ENCODE measurements at regions not wholly inside any gene's neighbourhood (a gene's known extent, or its start where the extent isn't known, plus 50 kb on each side); places are given as distances from the start of the nearest gene placed in this dataset.

GRCh38 chrX:69279234-69279633 is 114.0 kb upstream of the PJA1 start:
- TF ChIP-seq SIN3A (IDR thresholded peaks at IDR 0.05; ENCODE audit: borderline replicate concordance, insufficient read depth, low read length) = no peak
- no peak for TF ChIP-seq FOXP2 (optimal IDR thresholded peaks at IDR 0.05; ENCODE audit: borderline replicate concordance, extremely low read depth, extremely low read length, insufficient read depth)
- no peak for TF ChIP-seq TAF1 (IDR thresholded peaks at IDR 0.05; ENCODE audit: borderline replicate concordance, insufficient read depth, low read length)
- no peak for TF ChIP-seq REST (IDR thresholded peaks at IDR 0.05; ENCODE audit: insufficient read depth in 1 of 2, low read depth in 2 of 2, low read length in 2 of 2)
- no peak for TF ChIP-seq POLR2AphosphoS5 (IDR thresholded peaks at IDR 0.05; ENCODE audit: low read depth, low read length)

GRCh38 chrX:69278031-69278687 is 112.9 kb upstream of the PJA1 start:
- TF ChIP-seq TAF1 (IDR thresholded peaks at IDR 0.05; ENCODE audit: borderline replicate concordance, insufficient read depth, low read length) (no peak), POLR2AphosphoS5 (IDR thresholded peaks at IDR 0.05; ENCODE audit: low read depth, low read length) (no peak), SIN3A (IDR thresholded peaks at IDR 0.05; ENCODE audit: borderline replicate concordance, insufficient read depth, low read length) (no peak), FOXP2 (optimal IDR thresholded peaks at IDR 0.05; ENCODE audit: borderline replicate concordance, extremely low read depth, extremely low read length, insufficient read depth) (no peak), REST (IDR thresholded peaks at IDR 0.05; ENCODE audit: insufficient read depth in 1 of 2, low read depth in 2 of 2, low read length in 2 of 2) (no peak)

GRCh38 chrX:69277369-69277990 is 112.2 kb upstream of the PJA1 start:
- TF ChIP-seq REST (IDR thresholded peaks at IDR 0.05; ENCODE audit: insufficient read depth in 1 of 2, low read depth in 2 of 2, low read length in 2 of 2) (no peak), FOXP2 (optimal IDR thresholded peaks at IDR 0.05; ENCODE audit: borderline replicate concordance, extremely low read depth, extremely low read length, insufficient read depth) (no peak), POLR2AphosphoS5 (IDR thresholded peaks at IDR 0.05; ENCODE audit: low read depth, low read length) (no peak), TAF1 (IDR thresholded peaks at IDR 0.05; ENCODE audit: borderline replicate concordance, insufficient read depth, low read length) (no peak), SIN3A (IDR thresholded peaks at IDR 0.05; ENCODE audit: borderline replicate concordance, insufficient read depth, low read length) (no peak)

- TF ChIP-seq REST (IDR thresholded peaks at IDR 0.05; ENCODE audit: insufficient read depth in 1 of 2, low read depth in 2 of 2, low read length in 2 of 2) = no peak
- TF ChIP-seq TAF1 (IDR thresholded peaks at IDR 0.05; ENCODE audit: borderline replicate concordance, insufficient read depth, low read length) = no peak
- no peak for TF ChIP-seq FOXP2 (optimal IDR thresholded peaks at IDR 0.05; ENCODE audit: borderline replicate concordance, extremely low read depth, extremely low read length, insufficient read depth)
- TF ChIP-seq SIN3A (IDR thresholded peaks at IDR 0.05; ENCODE audit: borderline replicate concordance, insufficient read depth, low read length) = no peak
- TF ChIP-seq POLR2AphosphoS5 (IDR thresholded peaks at IDR 0.05; ENCODE audit: low read depth, low read length) = no peak
Measured at GRCh38 chrX:69268611-69269010, 103.4 kb upstream of the PJA1 start.

All from PFSK-1 (cell line).